Esophagus squamous epithelium (tissue), 4 donors: ENCODE measurements at regions not wholly inside any gene's neighbourhood (a gene's known extent, or its start where the extent isn't known, plus 50 kb on each side); places are given as distances from the start of the nearest gene placed in this dataset.

ENCODE experiments used
- POLR2A ChIP-seq, 4 donors: fragments of 450-650 bp; IDR thresholded peaks; one replicate each; pipeline ENCODE4 v1.6.1; 2017; ENCODE audit warnings: antibody characterized with exemption in 4 of 4, mild to moderate bottlenecking in 4 of 4, moderate library complexity in 3 of 4
- TF ChIP-seq, protein P1 (sequence below), 6 experiments: fragments of 450-650 bp in 4 of 6; fragments of 200-600 bp in 2 of 6; sonication (generic) in 2 of 6; IDR thresholded peaks; one replicate each; pipeline ENCODE4 v1.5.1; 2016 to 2019; ENCODE audit warnings: antibody characterized with exemption in 6 of 6, mild to moderate bottlenecking in 4 of 6, moderate library complexity in 4 of 6

- TF ChIP-seq, protein P1, sequence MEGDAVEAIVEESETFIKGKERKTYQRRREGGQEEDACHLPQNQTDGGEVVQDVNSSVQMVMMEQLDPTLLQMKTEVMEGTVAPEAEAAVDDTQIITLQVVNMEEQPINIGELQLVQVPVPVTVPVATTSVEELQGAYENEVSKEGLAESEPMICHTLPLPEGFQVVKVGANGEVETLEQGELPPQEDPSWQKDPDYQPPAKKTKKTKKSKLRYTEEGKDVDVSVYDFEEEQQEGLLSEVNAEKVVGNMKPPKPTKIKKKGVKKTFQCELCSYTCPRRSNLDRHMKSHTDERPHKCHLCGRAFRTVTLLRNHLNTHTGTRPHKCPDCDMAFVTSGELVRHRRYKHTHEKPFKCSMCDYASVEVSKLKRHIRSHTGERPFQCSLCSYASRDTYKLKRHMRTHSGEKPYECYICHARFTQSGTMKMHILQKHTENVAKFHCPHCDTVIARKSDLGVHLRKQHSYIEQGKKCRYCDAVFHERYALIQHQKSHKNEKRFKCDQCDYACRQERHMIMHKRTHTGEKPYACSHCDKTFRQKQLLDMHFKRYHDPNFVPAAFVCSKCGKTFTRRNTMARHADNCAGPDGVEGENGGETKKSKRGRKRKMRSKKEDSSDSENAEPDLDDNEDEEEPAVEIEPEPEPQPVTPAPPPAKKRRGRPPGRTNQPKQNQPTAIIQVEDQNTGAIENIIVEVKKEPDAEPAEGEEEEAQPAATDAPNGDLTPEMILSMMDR (IDR thresholded peaks at IDR 0.05), result no peak
- no peak for TF ChIP-seq POLR2A (IDR thresholded peaks at IDR 0.05)
These were observed 334.0 kb upstream of the PRICKLE1 start for GRCh38 chr12:42923583-42923982.
